Stimulated activated memory B cell treated with anti-CD40 and anti-IgM and Interleukin-4, amounts not matched to agents 10 μg/mL and 1 μg/mL and 100 μg/mL, for 72 hours (primary cell): ENCODE measurements at regions not wholly inside any gene's neighbourhood (a gene's known extent, or its start where the extent isn't known, plus 50 kb on each side); places are given as distances from the start of the nearest gene placed in this dataset.

Source experiments
- ATAC-seq: fragments of 150-1000 bp; cut with Tn5 transposase; 2 replicates; pipeline ENCODE4 v1.10.0; 2021
- H3K27ac Mint-ChIP-seq: one replicate; pipeline ENCODE4 v1.8.0; 2022; ENCODE audit warnings: mild to moderate bottlenecking, mixed read lengths
- H3K27me3 Mint-ChIP-seq: one replicate; pipeline ENCODE4 v1.8.0; 2022; ENCODE audit warnings: mixed read lengths
- H3K36me3 Mint-ChIP-seq: one replicate; pipeline ENCODE4 v1.8.0; 2022; ENCODE audit warnings: mixed read lengths
- H3K4me1 Mint-ChIP-seq: one replicate; pipeline ENCODE4 v1.8.0; 2022; ENCODE audit warnings: mixed read lengths
- H3K4me3 Mint-ChIP-seq: one replicate; pipeline ENCODE4 v1.8.0; 2022; ENCODE audit warnings: mild to moderate bottlenecking, moderate library complexity, mixed read lengths
- H3K9me3 Mint-ChIP-seq: one replicate; pipeline ENCODE4 v1.8.0; 2022; ENCODE audit warnings: mixed read lengths

DNA sequence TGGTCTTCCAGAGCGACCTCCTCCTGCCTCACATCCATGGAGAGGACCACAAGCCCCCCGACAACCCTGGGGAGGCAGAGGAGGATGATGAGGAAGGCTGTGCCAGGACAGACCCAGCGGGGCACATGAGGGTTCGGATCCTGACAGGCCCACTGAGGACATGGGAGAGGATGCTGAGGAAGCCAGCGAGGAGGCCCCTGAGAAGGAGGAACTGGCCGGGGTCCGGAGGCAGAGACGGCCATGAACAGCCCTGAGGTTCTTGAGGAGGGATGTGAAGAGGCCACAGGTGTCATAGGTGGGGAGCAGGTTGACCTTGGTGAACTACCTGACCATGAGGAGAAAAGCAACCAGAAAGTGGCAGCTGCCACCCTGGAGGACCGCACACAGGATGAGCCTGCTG, 54.9 kb upstream of the WNT7A start:
- ATAC-seq = no peak
- peaks cover 7% of the 10 kb centered on the region for H3K9me3 Mint-ChIP-seq
- no peaks in the 10 kb centered on the region for H3K36me3 Mint-ChIP-seq
- H3K4me1 Mint-ChIP-seq = no peaks in the 10 kb centered on the region
- peaks cover 48% of the 10 kb centered on the region for H3K27me3 Mint-ChIP-seq
- H3K4me3 Mint-ChIP-seq = no peak overlapping the region
- H3K27ac Mint-ChIP-seq = no peak overlapping the region

DNA sequence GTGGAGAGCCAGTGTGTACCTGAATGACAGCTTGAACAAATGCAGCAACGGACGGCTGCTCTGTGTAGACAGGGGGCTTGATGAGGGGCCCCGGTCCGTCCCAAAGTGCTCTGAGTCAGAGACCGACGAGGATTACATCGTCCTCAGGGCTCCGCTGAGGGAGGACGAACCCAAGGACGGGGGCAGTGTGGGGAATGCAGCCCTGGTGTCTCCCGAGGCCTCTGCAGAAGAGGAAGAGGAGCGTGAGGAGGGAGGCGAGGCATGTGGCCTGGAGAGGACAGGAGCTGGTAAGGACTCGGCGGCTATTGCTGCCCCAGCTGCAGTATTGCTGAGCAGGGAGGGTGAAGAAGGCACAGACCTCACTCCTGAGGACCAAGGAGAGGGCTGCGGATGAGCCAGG, 54.4 kb upstream of the WNT7A start:
- H3K27ac Mint-ChIP-seq = no peak overlapping the region
- H3K36me3 Mint-ChIP-seq = no peaks in the 10 kb centered on the region
- no peaks in the 10 kb centered on the region for H3K4me1 Mint-ChIP-seq
- H3K4me3 Mint-ChIP-seq = no peak overlapping the region
- H3K9me3 Mint-ChIP-seq = peaks cover 7% of the 10 kb centered on the region
- H3K27me3 Mint-ChIP-seq = peaks cover 48% of the 10 kb centered on the region
- ATAC-seq = no peak

DNA sequence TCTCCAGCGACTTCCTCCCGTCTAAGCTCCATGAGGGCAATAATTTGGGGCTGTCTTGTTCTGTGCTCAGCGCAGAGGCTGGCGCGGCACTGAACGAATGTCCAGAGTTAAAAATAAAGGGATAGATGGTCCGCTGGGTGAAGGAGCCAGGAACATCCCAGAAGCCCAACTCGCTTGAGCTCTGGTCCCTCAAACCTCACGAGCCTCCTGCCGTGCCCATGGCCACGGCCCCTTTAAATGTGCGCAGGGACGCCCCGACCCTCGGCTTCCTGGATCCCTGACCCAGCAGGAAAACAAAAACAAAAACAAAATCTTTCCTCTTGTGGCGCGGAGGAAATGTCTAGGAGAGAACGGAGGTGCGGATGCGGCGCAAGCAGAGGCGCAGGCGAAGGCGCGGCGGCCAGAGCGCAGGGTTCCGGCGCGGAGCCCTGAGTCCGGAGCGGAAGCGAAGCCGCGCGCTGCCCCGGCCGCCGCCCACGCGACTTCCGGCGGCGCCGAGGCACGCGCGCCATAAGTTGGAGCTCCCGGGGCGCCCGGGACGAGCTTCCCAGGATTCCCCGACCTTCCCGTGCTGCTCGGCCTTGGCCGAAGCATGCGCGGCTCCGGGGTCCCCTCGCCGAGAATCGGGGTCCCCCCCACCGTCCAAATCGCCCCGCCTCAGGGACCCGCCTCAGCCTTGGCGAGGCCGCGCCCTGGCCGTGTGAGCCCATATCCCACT, 52.9 kb upstream of the WNT7A start:
- no peak overlapping the region for H3K27ac Mint-ChIP-seq
- H3K36me3 Mint-ChIP-seq = no peaks in the 10 kb centered on the region
- H3K27me3 Mint-ChIP-seq = peaks cover 57% of the 10 kb centered on the region

GRCh38 chr3:13931172-13931571, 51.3 kb upstream of the WNT7A start:
- peaks cover 9% of the 10 kb centered on the region for H3K9me3 Mint-ChIP-seq
- no peak for ATAC-seq
- no peak overlapping the region for H3K4me3 Mint-ChIP-seq
- H3K36me3 Mint-ChIP-seq = no peaks in the 10 kb centered on the region
- no peaks in the 10 kb centered on the region for H3K4me1 Mint-ChIP-seq
- H3K27ac Mint-ChIP-seq = no peak overlapping the region
- peaks cover 64% of the 10 kb centered on the region for H3K27me3 Mint-ChIP-seq

More for the DNA sequence above, 52.9 kb upstream of the WNT7A start:
- Mint-ChIP-seq H3K9me3 (peaks cover 7% of the 10 kb centered on the region), H3K4me1 (no peaks in the 10 kb centered on the region), H3K4me3 (peak overlapping the region; percentile 25)
- ATAC-seq = no peak
